HG03521 (cell line): ENCODE measurements at regions not wholly inside any gene's neighbourhood (a gene's known extent, or its start where the extent isn't known, plus 50 kb on each side); places are given as distances from the start of the nearest gene placed in this dataset.

Experiments
- ATAC-seq: cut with Tn5 transposase; IDR thresholded peaks from one replicate; pipeline ENCODE4 v1.9.1; 2021; ENCODE audit warnings: mild to moderate bottlenecking, moderate library complexity; ENCODE audit not compliant: unreplicated experiment

DNA sequence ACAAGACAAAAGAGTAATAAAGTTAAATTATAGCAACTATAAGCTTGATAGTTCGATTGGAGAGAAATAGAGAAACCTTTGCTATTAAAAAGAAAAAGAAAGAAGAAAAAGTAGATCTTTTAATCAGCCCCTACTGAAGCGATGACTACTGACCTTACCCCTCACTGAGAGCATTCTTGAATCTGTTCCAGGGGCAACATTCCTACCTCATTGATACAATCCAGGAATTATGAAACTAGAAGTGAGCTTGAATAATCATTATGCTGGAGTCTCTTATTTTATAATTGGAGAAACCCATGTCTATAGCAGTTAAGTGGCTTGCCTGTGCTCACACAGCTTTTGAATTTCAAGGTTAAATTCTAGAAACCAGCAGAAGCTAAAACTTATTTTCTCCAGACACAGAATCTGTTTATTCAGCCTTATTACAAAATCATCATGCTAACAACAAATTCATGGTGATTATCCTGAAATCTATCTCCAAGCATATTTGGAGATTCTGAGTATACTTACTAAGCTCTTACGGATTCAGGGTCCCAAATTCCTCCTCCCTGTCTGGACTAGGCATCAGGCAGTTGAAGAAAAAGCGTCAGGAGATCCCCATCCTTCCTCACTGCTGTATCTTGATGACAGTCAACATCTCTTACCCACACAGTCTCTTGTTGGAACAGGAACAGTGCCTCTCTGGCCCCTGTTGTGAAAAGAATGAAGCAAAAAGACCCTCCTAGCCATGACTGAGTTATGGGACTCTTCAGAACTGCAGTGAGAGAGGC lies 547.6 kb upstream of the WWC1 start:
- no peak for ATAC-seq

- ATAC-seq = no peak
These were observed 545.6 kb upstream of the WWC1 start for GRCh38 chr5:167745868-167746267.

- no peak for ATAC-seq
These were observed 540.9 kb upstream of the WWC1 start for GRCh38 chr5:167750586-167750985.

DNA sequence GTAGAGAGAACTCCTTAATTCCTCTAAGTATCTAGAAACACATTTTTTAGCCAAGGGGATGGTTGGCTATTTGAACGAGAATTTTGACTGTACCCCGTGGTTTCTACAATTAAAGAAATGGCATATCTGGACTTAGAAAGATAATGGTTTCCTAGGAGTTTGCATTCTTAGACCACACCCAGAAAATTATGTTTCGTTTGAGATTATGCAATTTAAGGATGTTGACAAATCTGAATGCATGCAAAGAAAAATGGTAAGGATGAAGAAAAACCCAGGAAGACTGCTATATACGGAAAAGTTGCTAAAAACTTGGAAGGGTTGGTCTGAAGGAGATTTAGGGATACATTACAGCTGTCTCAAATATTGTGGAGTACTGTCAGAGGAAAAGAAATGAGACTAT lies 538.5 kb upstream of the WWC1 start:
- no peak for ATAC-seq

DNA sequence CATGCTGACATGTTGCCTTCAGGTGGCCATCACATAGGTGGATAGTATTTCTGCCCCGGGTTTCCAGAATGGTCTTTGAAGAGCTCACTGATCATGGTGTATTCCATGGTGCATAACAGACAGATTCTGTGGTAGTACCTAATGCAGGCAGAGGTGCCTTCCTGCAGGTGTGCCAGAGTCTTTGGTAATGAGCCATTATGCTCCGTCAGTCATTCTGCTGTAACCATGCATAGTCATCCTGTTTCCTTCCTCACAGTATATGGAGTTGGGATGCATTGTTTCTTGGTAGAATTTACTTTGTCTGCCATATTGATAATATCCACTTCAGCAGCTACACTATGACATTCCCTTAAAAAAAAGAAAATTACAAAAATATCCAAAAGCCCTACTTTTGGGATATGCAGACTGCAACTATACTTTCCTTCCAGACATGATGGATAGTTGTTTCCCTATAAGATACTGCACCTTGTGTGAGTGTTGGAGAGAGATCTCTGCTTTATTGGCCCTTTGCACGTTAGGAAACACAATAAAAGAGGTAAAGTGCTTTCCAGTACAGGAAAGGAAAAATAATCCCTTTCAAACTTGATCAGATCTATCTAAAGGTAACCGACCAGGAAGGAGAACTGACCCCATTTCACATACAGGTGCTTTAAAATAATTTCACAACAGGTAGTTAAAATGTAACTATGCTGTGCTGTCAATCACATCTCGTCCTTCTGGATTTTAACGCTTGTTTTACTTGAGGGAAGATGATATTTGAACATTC lies 537.5 kb upstream of the WWC1 start:
- ATAC-seq = no peak

DNA sequence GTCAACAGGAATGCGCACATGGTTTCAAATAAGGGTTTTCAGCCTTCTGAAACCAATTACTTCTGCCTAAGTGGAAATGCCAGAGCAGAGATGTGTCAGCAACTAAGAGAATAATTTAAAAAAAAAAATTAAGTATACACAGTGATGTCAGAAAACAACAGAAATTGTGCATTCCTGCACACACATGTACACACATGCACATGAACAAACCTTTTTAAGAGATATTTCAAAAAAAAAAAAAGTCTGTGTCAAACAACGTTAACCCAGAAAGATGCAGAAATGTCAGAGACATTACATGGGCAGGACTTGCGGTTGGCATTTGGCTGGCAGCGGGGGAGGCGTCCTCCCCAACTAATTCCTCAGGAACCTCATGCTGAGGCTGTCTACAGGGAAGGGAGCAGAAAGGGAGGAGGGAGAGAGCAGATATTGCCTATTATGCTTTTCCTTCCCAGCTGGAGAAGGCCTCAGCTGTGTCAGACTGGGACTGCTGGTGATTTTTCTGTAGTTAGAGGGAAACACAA lies 536.9 kb upstream of the WWC1 start:
- ATAC-seq = no peak

GRCh38 chr5:167755420-167755819 lies 536.0 kb upstream of the WWC1 start:
- no peak for ATAC-seq

DNA sequence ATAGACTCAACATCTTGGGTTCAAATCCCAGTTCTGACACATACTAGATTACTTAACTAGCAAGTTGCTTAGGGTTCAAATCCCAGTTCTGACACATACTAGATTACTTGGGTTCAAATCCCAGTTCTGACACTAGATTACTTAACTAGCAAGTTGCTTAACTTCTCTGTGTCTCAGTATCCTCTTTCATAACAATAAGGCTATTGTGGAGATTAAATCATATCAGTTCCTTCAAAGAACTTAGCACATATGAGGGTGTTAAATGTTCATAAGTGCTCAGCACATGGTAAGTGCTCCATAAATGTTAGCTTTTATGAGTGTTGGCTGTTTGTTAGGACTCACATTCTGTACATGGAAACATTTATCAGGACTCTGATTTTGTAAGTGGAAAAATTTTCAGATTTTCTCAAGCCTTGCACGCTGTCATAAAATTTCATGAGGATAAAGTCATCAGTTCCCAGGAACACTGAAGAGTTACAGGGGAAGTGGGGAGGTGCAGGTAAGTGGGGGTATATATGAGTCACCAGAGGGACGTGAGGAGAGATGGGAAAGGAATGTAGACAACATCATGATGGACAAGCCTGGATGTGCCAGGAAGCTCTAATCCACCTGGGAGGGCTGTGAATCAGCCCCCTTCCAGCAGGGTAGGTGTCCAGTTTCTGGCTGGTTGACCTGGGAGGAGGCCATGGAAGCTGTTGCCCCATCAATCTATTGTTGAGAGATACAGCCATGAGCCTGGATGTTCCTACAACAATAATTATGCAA lies 532.2 kb upstream of the WWC1 start:
- no peak for ATAC-seq

DNA sequence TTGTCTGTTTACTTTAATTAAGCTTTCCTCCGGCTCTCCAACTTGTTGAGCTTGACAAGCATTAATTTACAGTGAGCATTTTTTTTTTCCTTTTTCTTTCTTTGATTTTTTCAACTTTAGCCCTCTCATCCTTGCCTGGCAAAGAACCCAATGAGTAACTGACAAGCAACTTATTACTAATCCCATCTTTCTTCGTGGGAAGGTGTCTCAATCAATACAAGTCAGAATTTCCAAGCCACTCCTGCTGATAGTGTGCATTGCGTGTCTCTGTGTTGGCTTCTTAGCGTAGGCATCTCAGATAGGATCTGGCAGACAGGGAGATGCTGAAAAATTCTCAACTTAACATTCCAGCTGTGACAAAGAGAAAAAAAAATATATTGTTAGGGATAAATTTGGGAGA lies 527.7 kb upstream of the WWC1 start:
- no peak for ATAC-seq

DNA sequence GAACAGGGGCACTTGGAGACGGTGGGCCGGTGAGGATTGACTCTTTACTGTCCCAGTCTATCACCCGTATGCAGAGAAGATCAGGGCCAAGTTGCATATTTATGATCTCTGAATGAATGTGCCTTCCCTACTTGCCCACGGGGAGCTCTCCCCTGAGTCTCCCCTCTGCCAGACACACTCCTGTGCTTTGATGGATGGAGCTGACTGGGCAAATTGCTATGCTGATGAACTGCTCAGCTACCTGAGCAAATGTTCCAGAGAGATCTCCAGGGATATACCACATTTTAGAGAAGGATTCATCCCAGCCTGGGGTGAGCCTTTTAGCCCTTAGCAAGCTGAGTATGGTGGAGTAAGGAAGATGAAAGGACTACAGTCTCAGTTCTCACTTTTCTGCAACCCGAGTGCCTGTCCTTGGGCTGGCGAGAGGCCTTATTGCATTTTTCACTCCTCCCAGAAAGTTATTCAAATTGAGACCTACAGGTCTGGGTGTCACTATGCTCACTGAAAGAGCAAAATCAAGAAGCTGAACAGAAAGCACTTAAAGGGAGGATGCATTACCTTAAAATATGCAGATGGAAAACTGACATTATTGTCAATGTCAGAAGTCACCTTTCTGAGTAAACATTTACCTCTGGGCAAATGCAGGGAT lies 526.7 kb upstream of the WWC1 start:
- ATAC-seq = no peak

- ATAC-seq = no peak
These were observed 526.1 kb upstream of the WWC1 start for GRCh38 chr5:167765352-167765751.

DNA sequence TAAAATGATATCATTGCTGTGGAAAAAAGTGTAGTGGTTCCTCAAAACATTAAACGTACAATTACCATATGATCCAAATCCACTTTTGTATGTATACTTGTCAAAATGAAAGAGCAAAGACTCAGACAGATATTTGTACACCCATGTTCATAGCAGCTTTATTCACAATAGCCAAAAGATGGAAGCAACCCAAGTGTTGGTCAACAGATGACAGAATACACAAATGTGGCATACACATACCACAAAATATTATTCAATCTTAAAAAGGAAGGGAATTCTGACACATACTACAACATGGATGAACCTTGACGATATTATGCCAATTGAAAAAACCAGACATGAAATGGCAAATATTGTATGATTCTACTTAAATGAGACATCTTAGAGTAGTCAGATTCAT lies 524.5 kb upstream of the WWC1 start:
- no peak for ATAC-seq

- ATAC-seq = no peak
These were observed 523.6 kb upstream of the WWC1 start for GRCh38 chr5:167767795-167768194.

GRCh38 chr5:167769846-167770413 lies 521.5 kb upstream of the WWC1 start:
- no peak for ATAC-seq

- ATAC-seq = no peak
These were observed 521.0 kb upstream of the WWC1 start for GRCh38 chr5:167770461-167770860.

- ATAC-seq = no peak
These were observed 519.9 kb upstream of the WWC1 start for GRCh38 chr5:167771571-167771970.

DNA sequence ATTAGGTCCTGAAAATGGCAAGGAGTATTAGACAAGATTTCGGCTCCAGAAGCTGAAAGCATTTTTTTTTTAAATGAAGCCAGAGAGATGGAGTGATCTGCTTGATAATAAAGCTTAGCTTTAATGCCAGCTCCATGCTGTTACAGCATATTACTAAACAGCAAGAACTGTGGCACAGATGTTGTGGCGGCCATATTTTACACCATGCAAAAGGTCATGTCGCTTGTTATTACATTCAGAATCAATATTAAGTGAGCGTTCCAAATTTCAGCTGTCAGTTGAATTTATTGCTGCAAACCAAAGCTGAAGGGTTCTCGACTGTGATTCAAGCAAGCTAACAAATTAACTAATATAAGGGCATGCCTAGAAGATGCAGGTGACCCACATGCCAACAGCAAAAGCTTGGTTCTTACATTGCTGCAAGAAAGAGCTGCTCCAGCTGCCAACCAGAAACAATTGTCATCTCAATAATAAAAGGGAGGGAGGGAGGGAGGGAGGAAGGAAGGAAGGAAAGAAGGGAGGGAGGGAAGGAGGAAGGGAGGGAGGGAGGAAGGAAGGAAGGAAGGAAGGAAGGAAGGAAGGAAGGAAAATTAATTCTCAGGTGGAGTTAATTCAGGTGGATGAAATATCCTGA lies 517.7 kb upstream of the WWC1 start:
- ATAC-seq = no peak

DNA sequence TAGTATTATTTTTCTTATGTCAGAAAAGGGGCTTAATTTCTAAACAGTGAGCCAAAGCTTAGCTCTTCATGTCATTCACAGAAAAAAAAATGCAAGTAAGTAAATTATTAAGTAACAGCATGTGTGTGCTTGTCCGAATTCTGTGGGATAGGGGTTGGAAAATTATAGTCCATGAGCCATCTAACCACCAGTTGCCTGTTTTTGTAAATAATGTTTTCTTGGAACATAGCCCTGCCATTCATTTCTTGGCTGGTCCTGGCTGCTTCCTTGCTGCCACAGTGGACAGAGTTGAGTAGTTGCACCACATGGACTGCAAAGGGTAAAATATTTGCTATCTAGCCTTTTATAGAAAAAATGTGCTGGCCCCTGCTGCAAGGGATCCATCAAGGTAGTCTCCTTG lies 513.7 kb upstream of the WWC1 start:
- no peak for ATAC-seq

DNA sequence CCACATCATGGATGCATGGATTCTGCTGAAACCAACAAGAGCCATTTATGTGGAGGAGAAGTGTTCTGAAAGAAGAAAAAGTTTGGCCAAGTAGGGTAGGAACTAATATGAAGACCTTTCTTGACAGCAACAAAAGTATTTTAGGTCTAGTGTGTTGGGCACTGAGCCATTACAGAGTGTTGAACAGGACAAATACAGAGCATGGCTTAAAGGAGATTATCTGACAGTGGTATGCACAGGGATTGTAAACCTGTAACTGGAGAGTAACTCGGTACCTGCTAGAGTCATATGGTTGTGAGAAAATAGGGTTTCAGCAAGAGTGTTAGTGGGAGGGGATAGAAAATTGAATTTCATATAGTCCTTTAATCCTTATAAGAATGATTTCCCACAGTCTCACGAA lies 513.2 kb upstream of the WWC1 start:
- ATAC-seq = no peak

GRCh38 chr5:167779644-167780043 lies 511.8 kb upstream of the WWC1 start:
- ATAC-seq = no peak
